Neural cell (in vitro differentiated cells): ENCODE measurements at regions not wholly inside any gene's neighbourhood (a gene's known extent, or its start where the extent isn't known, plus 50 kb on each side); places are given as distances from the start of the nearest gene placed in this dataset.

Experiments used
- H2AFZ ChIP-seq: fragments of 200-600, 300-800 bp; sonication (generic), shearing (Covaris generic); 2 replicates; pipeline ENCODE4 v1.6.0; 2014; ENCODE audit warnings: low read depth, mild to moderate bottlenecking, antibody characterized with exemption, low read length, moderate library complexity
- H3F3A ChIP-seq: fragments of 200-600 bp; shearing (Covaris generic); 2 replicates; pipeline ENCODE4 v1.6.1; 2016; ENCODE audit warnings: mild to moderate bottlenecking, moderate library complexity, mixed read lengths, antibody characterized with exemption, low read length; ENCODE audit not compliant: insufficient read depth, poor library complexity, severe bottlenecking
- H3K27ac ChIP-seq: fragments of 200-600, 300-800 bp; sonication (generic), shearing (Covaris generic); 2 replicates; pipeline ENCODE4 v1.5.1; 2014; ENCODE audit warnings: mild to moderate bottlenecking, low read length, moderate library complexity
- H3K27me3 ChIP-seq: fragments of 300-800, 200-600 bp; sonication (generic), shearing (Covaris generic); 2 replicates; pipeline ENCODE4 v1.6.0; 2014; ENCODE audit warnings: mild to moderate bottlenecking, low read depth, low read length, moderate library complexity; ENCODE audit not compliant: insufficient read depth
- H3K36me3 ChIP-seq: fragments of 300-800, 200-600 bp; sonication (generic), shearing (Covaris generic); 2 replicates; pipeline ENCODE4 v1.5.1; 2014; ENCODE audit warnings: mild to moderate bottlenecking, antibody characterized with exemption, low read length, moderate library complexity; ENCODE audit not compliant: insufficient read depth
- H3K4me2 ChIP-seq: fragments of 300-800, 200-600 bp; sonication (generic), shearing (Covaris generic); 2 replicates; pipeline ENCODE4 v1.6.0; 2014; ENCODE audit warnings: mild to moderate bottlenecking, low read length
- H3K4me3 ChIP-seq: fragments of 300-800, 200-600 bp; sonication (generic), shearing (Covaris generic); 2 replicates; pipeline ENCODE4 v1.5.1; 2014; ENCODE audit warnings: mild to moderate bottlenecking, low read length, moderate library complexity
- H3K79me2 ChIP-seq: fragments of 200-600 bp; shearing (Covaris generic); replicated peaks from 2 replicates; pipeline ENCODE4 v1.6.0; 2014; ENCODE audit warnings: mild to moderate bottlenecking, low read length, moderate library complexity; ENCODE audit not compliant: insufficient read depth
- H3K9ac ChIP-seq: fragments of 300-800, 200-600 bp; sonication (generic), shearing (Covaris generic); 2 replicates; pipeline ENCODE4 v1.6.1; 2016; ENCODE audit warnings: mild to moderate bottlenecking, low read length, mixed read lengths
- H3K9me2 ChIP-seq: fragments of 200-600 bp; shearing (Covaris generic); 2 replicates; pipeline ENCODE4 v1.6.1; 2016; ENCODE audit warnings: mild to moderate bottlenecking, low read length, mixed read lengths; ENCODE audit not compliant: insufficient read depth
- H3K9me3 ChIP-seq: fragments of 200-600, 300-800 bp; sonication (generic), shearing (Covaris generic); 2 replicates; pipeline ENCODE4 v1.6.1; 2016; ENCODE audit warnings: mild to moderate bottlenecking, mixed run types, low read length, moderate library complexity, mixed read lengths
- H4K20me1 ChIP-seq: fragments of 200-600 bp; shearing (Covaris generic); 2 replicates; pipeline ENCODE4 v1.6.1; 2016; ENCODE audit warnings: mild to moderate bottlenecking, mixed run types; ENCODE audit not compliant: insufficient read depth
- EP300 ChIP-seq: fragments of 450-650 bp; conservative IDR thresholded peaks from 2 replicates; pipeline ENCODE4 v1.6.1; 2014; ENCODE audit warnings: antibody characterized with exemption, mild to moderate bottlenecking, moderate library complexity; ENCODE audit not compliant: poor library complexity, severe bottlenecking
- EZH2 ChIP-seq: fragments of 200-600, 300-800 bp; shearing (Covaris generic), sonication (generic); IDR thresholded peaks from 2 replicates; pipeline ENCODE4 v1.6.1; 2014; ENCODE audit warnings: antibody characterized with exemption, low read length, borderline replicate concordance, mild to moderate bottlenecking; ENCODE audit not compliant: insufficient read depth, poor library complexity, severe bottlenecking
- MXI1 ChIP-seq: fragments of 450-650 bp; conservative IDR thresholded peaks from 2 replicates; pipeline ENCODE4 v1.6.1; 2014; ENCODE audit warnings: antibody characterized with exemption, mild to moderate bottlenecking; ENCODE audit not compliant: poor library complexity, severe bottlenecking
- POLR2AphosphoS5 ChIP-seq: IDR thresholded peaks from 2 replicates; pipeline ENCODE4 v1.6.1; 2012
- RAD21 ChIP-seq: fragments of 450-650 bp; conservative IDR thresholded peaks from 2 replicates; pipeline ENCODE4 v1.6.1; 2014; ENCODE audit warnings: antibody characterized with exemption, mild to moderate bottlenecking, moderate library complexity
- SMC3 ChIP-seq: fragments of 450-650 bp; conservative IDR thresholded peaks from 2 replicates; pipeline ENCODE4 v1.6.1; 2014; ENCODE audit warnings: antibody characterized with exemption, mild to moderate bottlenecking, moderate library complexity; ENCODE audit not compliant: poor library complexity
- TAF1 ChIP-seq: IDR thresholded peaks from 2 replicates; pipeline ENCODE4 v1.6.1; 2012; ENCODE audit warnings: low read depth
- TF ChIP-seq, protein P1 (sequence below): fragments of 450-650 bp; IDR thresholded peaks from 2 replicates; pipeline ENCODE4 v1.5.1; 2014; ENCODE audit warnings: antibody characterized with exemption, mild to moderate bottlenecking, moderate library complexity; ENCODE audit not compliant: poor library complexity, severe bottlenecking
- TF ChIP-seq, protein P2 (sequence below): IDR thresholded peaks from 2 replicates; pipeline ENCODE4 v1.6.1; 2012; ENCODE audit warnings: borderline replicate concordance

DNA sequence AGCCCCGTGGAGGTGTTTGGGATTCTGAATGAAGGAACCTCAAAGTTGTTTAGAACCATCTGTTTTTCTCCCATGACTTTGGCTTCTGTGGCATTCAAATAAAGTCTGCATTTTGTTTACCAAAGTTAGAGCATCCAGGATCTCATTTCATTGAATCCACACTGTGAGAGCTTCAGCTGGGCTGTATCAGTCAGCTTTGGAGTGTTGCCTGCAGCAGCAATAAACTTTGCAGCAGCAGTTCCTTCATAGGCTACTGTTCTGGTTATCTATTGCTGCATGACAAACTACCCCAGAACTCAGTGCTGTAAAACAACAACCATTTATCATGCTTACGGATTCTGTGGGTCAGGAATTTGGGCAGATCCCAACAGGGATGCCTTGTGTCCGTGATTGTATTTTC, 1575.2 kb upstream of the LRRTM3 start:
- no peaks in the 10 kb centered on the region for H3K9me2 ChIP-seq
- TF ChIP-seq MXI1, result no peak
- TF ChIP-seq TAF1, result no peak
- no peak for TF ChIP-seq SMC3
- TF ChIP-seq EZH2, result no peak
- TF ChIP-seq POLR2AphosphoS5, result no peak
- TF ChIP-seq, protein P1, sequence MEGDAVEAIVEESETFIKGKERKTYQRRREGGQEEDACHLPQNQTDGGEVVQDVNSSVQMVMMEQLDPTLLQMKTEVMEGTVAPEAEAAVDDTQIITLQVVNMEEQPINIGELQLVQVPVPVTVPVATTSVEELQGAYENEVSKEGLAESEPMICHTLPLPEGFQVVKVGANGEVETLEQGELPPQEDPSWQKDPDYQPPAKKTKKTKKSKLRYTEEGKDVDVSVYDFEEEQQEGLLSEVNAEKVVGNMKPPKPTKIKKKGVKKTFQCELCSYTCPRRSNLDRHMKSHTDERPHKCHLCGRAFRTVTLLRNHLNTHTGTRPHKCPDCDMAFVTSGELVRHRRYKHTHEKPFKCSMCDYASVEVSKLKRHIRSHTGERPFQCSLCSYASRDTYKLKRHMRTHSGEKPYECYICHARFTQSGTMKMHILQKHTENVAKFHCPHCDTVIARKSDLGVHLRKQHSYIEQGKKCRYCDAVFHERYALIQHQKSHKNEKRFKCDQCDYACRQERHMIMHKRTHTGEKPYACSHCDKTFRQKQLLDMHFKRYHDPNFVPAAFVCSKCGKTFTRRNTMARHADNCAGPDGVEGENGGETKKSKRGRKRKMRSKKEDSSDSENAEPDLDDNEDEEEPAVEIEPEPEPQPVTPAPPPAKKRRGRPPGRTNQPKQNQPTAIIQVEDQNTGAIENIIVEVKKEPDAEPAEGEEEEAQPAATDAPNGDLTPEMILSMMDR, result no peak
- TF ChIP-seq RAD21, result no peak
- TF ChIP-seq, protein P2, sequence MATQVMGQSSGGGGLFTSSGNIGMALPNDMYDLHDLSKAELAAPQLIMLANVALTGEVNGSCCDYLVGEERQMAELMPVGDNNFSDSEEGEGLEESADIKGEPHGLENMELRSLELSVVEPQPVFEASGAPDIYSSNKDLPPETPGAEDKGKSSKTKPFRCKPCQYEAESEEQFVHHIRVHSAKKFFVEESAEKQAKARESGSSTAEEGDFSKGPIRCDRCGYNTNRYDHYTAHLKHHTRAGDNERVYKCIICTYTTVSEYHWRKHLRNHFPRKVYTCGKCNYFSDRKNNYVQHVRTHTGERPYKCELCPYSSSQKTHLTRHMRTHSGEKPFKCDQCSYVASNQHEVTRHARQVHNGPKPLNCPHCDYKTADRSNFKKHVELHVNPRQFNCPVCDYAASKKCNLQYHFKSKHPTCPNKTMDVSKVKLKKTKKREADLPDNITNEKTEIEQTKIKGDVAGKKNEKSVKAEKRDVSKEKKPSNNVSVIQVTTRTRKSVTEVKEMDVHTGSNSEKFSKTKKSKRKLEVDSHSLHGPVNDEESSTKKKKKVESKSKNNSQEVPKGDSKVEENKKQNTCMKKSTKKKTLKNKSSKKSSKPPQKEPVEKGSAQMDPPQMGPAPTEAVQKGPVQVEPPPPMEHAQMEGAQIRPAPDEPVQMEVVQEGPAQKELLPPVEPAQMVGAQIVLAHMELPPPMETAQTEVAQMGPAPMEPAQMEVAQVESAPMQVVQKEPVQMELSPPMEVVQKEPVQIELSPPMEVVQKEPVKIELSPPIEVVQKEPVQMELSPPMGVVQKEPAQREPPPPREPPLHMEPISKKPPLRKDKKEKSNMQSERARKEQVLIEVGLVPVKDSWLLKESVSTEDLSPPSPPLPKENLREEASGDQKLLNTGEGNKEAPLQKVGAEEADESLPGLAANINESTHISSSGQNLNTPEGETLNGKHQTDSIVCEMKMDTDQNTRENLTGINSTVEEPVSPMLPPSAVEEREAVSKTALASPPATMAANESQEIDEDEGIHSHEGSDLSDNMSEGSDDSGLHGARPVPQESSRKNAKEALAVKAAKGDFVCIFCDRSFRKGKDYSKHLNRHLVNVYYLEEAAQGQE, result no peak
- no peak for TF ChIP-seq EP300
- H3K27me3 ChIP-seq, result no peaks in the 10 kb centered on the region
- H4K20me1 ChIP-seq, result no peaks in the 10 kb centered on the region
- H3K9me3 ChIP-seq, result no peaks in the 10 kb centered on the region
- H2AFZ ChIP-seq, result no peak overlapping the region
- H3K79me2 ChIP-seq, result no peaks in the 10 kb centered on the region
- H3K36me3 ChIP-seq, result no peaks in the 10 kb centered on the region
- no peak overlapping the region for H3K9ac ChIP-seq
- no peak overlapping the region for H3K4me3 ChIP-seq
- H3K4me2 ChIP-seq, result no peak overlapping the region
- no peaks in the 10 kb centered on the region for H3F3A ChIP-seq
- no peak overlapping the region for H3K27ac ChIP-seq

DNA sequence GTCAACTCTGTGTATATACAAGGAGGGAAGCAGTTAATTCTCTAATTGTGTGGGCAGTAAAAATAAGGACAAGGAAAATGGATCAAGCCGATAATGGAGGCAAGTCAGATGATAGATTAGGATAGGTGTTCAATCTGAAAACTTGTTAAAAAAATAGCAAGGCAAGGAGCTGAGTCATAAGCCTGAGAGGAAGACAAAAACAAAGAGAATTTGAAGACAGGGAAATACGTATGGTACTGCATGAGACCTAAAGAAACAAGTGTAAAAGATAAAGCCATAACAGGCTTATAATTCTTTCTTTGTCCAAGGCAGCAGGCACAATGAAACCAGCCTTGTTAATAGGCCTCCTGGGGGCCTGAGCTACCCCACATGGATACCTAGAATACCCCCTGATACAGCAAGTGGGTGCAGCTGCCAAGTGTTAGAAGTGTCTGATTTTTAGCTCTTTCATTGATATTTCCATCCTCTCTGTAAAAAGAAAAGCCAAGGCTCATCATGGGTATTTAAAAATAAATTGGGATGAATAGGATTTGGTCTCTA, 1570.6 kb upstream of the LRRTM3 start:
- Histone ChIP-seq H3K4me2 (no peak overlapping the region), H3K79me2 (no peaks in the 10 kb centered on the region), H3K27ac (no peak overlapping the region), H3K9me3 (no peaks in the 10 kb centered on the region), H3F3A (no peaks in the 10 kb centered on the region), H2AFZ (no peak overlapping the region), H3K36me3 (no peaks in the 10 kb centered on the region), H3K27me3 (no peaks in the 10 kb centered on the region), H3K9me2 (no peaks in the 10 kb centered on the region), H3K4me3 (no peak overlapping the region), H3K9ac (no peak overlapping the region), H4K20me1 (no peaks in the 10 kb centered on the region)
- TF ChIP-seq, protein P2, result no peak
- TF ChIP-seq EZH2 (no peak), EP300 (no peak)
